ENCODE measurements at regions not wholly inside any gene's neighbourhood (a gene's known extent, or its start where the extent isn't known, plus 50 kb on each side); places are given as distances from the start of the nearest gene placed in this dataset.

DNA sequence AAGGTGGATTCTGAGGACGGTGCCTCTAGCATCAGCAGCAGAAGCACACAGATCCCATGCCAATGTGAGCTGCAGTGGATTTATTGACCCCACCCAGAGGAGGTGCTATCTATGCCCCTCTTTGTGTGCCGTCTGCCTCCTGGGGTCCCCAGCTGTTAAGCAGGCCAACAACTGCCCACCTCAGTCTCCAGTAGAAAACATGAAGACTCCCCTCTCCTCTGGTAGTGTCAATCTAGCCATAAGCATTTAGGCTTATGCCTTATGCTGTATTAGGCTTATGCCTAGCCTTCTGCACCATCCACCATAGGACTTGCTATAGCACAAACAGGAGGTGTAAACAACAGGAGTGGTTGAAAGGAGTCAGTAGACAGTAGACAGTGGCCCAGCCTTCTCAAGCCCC is 417.9 kb upstream of the C16orf82 start:
- no peak for DNase-seq (ENCODE audit: low read depth in 2 of 2, low spot score in 1 of 2)

DNA sequence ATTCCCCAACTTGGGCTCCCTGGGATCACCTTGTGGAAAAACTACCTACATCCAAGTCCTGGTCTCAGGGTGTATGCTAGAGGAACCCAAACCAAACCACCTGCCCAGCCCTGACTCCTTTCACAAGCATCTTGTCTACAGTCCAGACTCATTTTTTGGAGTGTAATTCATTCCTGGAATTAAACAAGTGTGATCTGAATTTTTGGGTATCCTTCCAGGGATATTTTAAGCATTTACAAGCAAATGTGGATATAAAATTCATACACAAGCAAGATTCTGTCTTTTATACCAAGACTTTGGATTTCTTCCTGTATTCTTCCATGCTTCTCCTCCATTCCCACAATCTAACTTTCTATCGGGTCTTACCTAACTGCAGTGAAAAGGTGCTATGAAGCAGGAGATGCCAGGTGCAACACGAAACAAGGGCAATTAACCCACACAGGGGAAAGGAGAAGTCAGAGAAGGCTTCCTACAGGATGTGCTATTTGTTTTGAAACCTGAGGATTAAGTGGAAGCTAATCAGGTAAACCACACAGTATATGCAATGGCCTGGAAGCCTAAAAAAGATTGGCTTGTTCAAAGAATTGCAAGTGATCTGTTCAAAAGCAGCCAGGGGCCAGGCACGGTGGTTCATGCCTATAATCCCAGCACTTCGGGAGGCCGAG is 417.2 kb upstream of the C16orf82 start:
- DNase-seq (ENCODE audit: low read depth in 2 of 2, low spot score in 1 of 2) = no peak

- DNase-seq (ENCODE audit: low read depth in 2 of 2, low spot score in 1 of 2) = no peak
These were observed 415.3 kb upstream of the C16orf82 start for GRCh38 chr16:26651464-26651863.

DNA sequence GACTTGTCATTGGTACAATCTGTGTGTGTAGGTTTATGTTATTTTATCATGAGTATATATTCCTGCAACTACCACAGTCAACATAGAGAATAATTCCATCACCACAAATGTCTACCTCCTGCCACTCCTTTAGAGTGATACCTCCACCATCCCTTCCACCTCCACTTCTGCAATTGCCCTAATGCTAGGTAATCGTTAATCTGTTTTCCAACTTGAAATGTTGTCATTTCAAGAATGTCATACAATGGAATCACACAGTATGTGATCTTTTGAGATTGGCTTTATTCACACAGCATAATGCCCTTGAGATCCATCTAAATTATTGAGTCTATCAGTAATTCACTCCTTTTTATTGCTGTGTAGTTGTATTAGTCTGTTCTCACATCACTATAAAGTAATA is 414.8 kb upstream of the C16orf82 start:
- no peak for DNase-seq (ENCODE audit: low read depth in 2 of 2, low spot score in 1 of 2)

- DNase-seq (ENCODE audit: low read depth in 2 of 2, low spot score in 1 of 2) = no peak
These were observed 408.2 kb upstream of the C16orf82 start for GRCh38 chr16:26658486-26658885.

- DNase-seq (ENCODE audit: low read depth in 2 of 2, low spot score in 1 of 2) = no peak
These were observed 407.8 kb upstream of the C16orf82 start for GRCh38 chr16:26658915-26659314.

GRCh38 chr16:26664086-26664485 is 402.6 kb upstream of the C16orf82 start:
- no peak for DNase-seq (ENCODE audit: low read depth in 2 of 2, low spot score in 1 of 2)

- no peak for DNase-seq (ENCODE audit: low read depth in 2 of 2, low spot score in 1 of 2)
These were observed 401.4 kb upstream of the C16orf82 start for GRCh38 chr16:26665166-26665939.

DNA sequence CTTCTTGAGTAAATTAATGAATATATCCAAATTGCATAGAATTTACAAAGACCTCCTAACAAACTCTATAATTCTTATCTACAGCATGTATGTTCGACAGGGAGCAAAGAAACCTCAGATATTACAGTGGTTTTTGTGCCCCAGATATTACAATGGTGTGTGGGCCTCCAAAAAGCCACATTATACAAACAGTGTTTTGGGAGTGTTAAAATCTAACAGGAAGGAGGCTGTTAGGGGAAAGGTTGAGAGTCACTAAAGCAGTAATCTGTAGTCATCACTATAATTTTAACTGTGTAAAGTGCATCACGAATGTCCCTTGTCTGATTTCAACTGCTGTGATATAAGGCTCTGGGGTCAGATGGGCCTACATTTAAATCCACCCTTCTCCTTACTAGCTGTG is 400.2 kb upstream of the C16orf82 start:
- no peak for DNase-seq (ENCODE audit: low read depth in 2 of 2, low spot score in 1 of 2)

GRCh38 chr16:26667307-26667706 is 399.4 kb upstream of the C16orf82 start:
- no peak for DNase-seq (ENCODE audit: low read depth in 2 of 2, low spot score in 1 of 2)

DNA sequence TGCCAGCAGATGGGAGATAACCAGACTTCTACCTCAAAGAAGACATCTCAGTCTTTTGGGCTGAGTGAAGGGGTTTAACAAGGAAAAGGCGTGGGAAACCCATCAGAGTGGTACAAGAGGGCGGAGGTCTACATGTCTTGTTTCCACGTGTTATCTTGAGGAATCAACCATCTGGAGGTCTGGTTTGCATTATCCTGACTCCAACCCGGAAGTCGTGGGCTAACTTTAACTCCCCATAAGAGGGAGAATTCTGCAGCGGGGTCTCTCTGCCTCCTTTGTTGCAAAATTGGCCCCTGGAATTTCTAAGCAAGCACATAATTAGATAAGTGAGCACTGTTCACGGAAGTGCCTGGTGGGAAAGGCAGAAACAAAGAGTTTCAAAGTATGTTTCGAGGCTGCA is 398.7 kb upstream of the C16orf82 start:
- no peak for DNase-seq (ENCODE audit: low read depth in 2 of 2, low spot score in 1 of 2)

DNA sequence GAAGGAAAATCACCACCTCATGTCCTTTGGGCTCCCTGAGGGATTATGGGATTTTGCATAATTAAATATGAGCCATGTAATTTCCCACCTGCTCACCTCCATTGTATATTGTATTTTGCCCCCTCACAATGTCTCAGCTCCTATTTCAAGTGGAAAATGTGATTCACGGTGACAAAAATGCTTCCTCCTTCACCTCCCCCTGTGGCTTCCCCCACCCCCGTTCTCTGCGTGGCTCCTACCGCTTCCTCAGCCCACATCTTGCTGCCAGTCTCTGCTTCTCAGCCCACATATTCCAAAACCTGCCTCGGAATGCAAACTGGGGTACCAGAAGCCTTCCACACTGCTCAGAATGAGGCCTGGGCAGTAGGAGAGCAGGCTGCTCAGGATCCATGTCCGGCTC is 394.5 kb upstream of the C16orf82 start:
- DNase-seq (ENCODE audit: low read depth in 2 of 2, low spot score in 1 of 2) = peak in 1 of 2 donors; percentile 25

- no peak for DNase-seq (ENCODE audit: low read depth in 2 of 2, low spot score in 1 of 2)
These were observed 393.7 kb upstream of the C16orf82 start for GRCh38 chr16:26673011-26673410.

- no peak for DNase-seq (ENCODE audit: low read depth in 2 of 2, low spot score in 1 of 2)
These were observed 386.1 kb upstream of the C16orf82 start for GRCh38 chr16:26680671-26681070.

DNA sequence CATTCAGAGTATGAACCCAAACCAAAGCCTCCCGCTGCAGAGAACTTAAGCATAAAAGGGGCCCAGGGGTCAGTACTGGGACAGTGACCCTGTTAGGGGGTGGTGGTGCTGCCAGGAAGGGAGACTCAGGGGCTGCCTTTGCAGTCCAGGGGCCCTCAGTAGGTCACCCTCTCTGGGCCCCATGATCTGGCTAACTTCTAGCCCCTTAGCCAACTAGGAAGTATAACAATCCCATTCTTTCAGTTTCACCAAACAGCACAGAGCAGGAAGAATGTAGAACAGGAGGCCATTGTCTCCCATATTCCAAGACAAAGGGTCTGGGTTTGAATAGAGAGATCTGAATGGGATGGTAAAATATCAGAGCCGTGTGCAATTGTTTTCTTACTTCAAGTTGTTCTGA is 378.6 kb upstream of the C16orf82 start:
- no peak for DNase-seq (ENCODE audit: low read depth in 2 of 2, low spot score in 1 of 2)

DNA sequence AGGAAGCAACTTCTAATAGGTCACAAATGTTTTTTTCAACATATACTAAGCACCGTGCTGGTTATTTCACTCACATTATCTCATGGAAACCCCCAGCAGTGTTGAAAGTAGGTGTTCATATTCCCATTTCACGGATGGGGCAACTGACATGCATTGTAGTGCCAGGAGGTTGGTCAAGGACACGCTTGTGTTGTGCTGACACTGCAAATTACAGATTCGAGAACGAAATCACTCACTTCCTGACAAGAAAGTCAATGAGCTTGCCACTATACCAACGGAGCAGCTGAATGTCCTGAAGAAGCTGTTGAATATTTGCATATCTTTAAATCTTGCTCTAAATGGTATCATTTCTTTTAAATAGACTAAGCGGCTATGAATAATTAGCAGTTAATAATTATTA is 378.0 kb upstream of the C16orf82 start:
- DNase-seq (ENCODE audit: low read depth in 2 of 2, low spot score in 1 of 2) = no peak

- no peak for DNase-seq (ENCODE audit: low read depth in 2 of 2, low spot score in 1 of 2)
These were observed 374.1 kb upstream of the C16orf82 start for GRCh38 chr16:26692658-26693057.

GRCh38 chr16:26697807-26698206 is 368.9 kb upstream of the C16orf82 start:
- no peak for DNase-seq (ENCODE audit: low read depth in 2 of 2, low spot score in 1 of 2)

DNA sequence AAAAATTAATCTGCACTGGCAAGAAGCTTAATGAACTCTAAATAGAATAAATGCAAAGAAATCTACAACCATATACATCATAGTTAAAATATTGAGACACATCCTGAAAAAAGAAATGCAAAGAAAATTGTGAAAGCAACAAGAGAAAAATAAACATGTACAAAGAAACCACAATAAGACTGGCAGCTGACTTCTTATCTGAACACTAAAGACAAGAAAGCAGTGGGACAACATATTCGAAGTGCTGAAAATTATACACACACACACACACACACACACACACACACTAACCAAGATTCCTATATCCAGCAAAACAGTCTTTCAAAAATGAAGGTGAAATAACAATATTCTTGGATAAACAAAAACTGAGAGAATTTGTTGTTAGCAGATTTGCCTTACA is 366.5 kb upstream of the C16orf82 start:
- DNase-seq (ENCODE audit: low read depth in 2 of 2, low spot score in 1 of 2) = no peak

GRCh38 chr16:26701243-26701886 is 365.4 kb upstream of the C16orf82 start:
- no peak for DNase-seq (ENCODE audit: low read depth in 2 of 2, low spot score in 1 of 2)

DNA sequence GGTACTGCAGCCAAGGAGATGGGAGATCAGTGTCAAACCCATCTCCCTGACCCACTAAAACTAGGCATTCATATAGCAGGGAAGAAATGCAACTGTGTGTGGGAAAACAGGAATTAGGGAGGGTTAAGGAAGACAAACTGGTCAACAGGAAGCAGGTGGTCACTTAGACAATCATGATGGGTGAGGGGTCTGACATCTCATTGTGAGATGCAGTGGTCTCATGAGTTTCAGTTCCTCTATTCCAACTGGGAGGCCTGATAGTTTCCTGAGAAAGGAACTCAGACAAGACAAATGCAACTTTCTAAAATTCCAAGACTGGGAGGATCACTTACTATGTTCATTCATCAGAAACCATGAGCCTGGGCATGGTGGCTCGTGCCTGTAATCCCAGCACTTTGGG is 361.4 kb upstream of the C16orf82 start:
- DNase-seq (ENCODE audit: low read depth in 2 of 2, low spot score in 1 of 2) = no peak

DNA sequence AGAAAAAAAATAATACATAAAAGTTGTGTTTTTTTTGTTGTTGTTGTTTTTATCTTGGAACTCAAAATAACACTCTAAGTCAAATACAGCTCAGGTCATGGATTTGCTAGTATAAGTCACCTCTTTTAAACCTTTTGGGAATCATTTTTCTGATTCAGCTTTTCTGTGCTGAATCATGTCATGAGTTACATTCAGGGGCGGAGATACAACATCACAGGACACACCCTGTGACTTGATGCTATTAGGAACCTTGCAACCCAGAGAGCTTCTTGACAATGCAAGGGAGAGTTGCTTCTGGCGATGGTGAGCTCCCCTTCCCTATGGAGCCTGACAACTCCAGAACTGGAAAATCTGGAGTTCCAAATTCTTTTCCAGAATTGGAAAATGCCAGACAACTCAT is 358.3 kb upstream of the C16orf82 start:
- DNase-seq (ENCODE audit: low read depth in 2 of 2, low spot score in 1 of 2) = no peak
